GM21529 (cell line): ENCODE measurements at regions not wholly inside any gene's neighbourhood (a gene's known extent, or its start where the extent isn't known, plus 50 kb on each side); places are given as distances from the start of the nearest gene placed in this dataset.

ENCODE experiments used
- ATAC-seq: cut with Tn5 transposase; IDR thresholded peaks from one replicate; pipeline ENCODE4 v1.9.1; 2021; ENCODE audit not compliant: unreplicated experiment

DNA sequence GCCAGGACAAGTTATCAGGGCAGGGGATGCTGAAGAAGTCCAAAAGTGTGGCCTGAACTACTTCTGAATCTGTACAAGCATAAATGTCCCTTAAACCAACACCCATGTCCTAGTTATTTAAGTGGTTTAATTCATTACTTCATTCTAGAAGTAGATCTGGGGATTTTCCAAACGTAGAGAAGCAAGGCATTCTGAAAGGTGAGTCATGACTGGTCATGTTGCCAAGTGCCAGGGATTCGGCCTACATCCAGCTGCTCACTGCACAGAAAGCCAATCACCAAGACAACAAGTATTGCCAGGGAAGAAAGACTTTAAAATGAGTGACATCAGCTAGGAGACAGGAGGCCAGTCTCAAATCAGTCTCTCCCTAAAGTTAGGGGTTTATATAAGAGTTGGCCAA is 396.6 kb downstream of the GABRB3 start:
- no peak for ATAC-seq

DNA sequence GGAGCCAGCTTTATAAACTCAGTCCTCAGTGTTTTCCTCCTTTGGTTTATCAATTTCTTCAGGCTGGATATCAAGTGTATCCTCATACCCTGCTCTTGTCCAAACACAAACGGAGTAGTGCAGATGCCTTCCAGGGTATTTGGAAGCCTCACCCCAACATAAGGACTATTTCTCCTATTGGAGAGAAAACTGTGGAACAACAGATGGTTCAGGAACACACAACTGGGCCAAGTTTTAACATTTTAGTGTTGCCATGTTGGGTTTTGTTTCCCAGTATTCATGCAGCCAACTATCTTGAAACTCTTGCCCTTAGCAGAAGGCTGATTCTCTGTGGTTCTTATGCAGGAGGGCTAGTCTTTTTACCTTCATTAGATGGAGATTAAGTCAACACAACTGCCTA is 398.1 kb downstream of the GABRB3 start:
- ATAC-seq = no peak

DNA sequence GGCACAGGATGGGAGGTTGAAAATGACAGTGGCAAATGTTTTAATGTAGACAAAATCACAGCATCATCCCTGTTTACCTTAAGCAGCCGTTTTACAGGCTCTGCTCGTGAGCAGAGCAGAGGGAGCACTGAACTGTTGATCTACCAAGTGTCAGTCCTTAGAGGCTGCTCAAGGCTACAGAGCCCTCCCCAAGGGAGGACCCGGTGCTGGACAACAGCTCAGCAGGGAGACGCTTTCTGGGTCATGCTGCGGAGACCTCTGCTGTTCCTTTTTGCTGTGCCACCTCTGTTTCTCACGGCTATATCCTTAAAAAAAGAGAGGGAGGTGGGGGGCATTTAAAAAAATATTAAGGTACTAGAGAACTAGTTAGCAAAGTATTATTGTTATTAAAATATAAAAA is 400.2 kb downstream of the GABRB3 start:
- no peak for ATAC-seq

DNA sequence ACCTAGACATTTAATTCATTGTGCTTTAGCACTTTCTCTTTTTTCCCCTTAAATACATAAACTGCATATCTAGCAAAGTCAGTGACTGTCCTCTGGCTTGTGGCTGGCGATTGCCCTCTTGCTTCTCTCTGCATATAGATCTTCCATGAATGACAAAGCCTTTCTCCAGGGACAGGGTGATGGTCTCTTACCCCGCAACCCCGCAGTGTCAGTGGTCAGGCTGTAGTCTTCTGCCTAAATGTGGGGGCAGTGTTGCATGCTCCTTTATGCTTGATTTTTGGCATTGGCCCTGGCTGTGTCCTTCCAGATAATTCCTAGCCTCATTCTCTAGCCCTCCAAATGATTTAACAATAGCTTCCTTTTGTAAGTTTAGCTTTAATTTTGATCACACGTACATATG is 407.8 kb downstream of the GABRB3 start:
- no peak for ATAC-seq

DNA sequence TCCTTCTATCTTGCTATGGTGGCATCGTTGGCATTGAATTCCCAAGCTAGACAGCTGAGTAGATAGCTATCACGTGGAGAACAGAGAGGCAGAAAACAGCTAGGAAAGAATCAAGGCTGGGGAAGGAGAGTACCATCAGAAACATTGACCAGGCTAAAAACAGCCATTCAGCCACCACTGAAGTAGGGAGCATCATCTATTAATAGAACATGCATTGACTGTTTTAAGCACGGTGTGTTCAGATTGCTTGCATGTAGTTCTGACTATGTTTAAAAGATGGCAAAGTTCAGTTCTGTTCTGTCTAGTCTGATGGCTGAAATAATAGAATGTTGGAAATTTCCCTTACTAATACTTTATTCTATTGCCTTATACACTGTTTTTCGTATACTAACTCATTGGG is 413.0 kb downstream of the GABRB3 start:
- ATAC-seq = no peak

DNA sequence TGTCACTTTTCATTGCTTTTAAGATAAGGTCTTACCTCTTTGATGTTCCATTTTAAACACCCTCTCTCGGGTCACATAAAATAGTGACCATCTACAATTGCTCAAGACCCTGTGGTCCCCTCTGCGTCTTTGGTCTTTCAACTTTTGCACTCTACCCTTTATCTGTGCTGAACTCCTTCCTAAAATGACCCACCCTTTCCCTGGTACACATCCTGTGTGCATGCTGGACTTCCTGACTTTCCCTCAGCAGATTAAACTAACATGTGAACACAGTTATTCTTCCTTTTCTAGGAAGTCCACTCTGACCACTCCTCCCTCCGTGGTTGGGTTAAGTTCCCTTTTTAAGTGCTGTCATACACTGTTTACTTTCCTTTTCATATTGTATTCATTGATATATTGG is 414.2 kb downstream of the GABRB3 start:
- no peak for ATAC-seq

DNA sequence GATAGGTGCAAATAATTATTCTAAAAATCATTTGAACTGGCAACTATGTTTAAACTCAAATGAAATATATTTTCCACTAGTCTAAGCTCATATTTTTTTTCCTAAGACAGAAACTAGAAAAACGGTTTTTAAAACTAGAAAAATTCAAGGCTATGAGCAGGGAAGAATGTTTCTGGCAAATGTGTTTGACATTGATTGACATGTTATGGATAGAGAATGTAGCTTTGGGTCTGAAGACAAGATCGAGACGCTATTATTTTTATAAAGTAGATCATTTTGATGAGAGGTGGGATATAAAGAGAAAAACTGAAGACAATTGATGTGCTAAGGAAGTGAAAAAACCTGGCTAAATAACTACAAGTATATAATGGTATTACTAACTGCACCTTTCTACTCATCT is 415.2 kb downstream of the GABRB3 start:
- ATAC-seq = no peak

DNA sequence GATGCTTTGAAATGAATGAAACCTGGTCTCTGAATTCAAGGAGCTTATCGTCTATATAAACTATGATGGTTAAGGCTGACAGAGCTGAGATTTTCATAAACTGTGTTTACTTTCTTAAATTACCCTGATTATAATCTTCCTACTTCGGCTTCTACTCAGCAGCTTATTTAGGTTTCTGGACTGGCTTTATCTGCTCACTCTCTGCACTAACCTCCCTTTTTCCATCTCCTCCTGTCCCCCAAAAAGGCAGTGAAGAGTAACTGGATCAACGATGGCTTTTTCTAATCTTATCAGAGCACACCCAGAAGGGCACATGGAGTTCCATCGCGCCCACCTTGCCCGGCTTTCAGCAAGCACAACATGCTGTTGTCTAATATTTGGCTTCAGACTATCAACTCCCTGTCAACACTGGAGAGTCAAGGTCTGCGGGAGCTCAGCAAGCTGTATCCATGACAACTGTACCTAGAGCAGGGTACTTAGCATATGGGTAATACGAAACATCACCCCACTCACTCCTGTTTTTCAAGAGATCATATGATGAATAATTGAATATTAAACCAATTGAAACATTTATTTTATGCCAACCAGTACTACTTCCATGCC is 417.3 kb downstream of the GABRB3 start:
- ATAC-seq = no peak

DNA sequence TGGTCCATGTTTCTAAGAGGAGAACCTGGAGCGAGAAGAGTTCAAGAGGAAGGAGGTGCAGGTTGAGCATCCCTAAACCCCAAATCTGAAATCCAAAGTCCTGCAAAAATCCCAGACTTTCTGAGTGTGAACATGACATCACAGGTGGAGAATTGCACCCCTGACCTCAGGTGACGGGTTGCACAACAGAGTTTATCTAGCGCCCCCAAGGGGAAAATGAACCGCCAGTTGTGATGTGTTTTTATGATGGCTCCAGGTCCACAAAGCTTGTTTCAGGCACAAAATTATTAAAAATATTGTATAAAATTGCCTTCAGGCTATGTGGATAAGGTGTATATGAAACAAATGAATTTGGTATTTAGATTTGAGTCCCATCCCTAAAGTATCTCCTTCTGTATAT is 420.0 kb downstream of the GABRB3 start:
- ATAC-seq = no peak

DNA sequence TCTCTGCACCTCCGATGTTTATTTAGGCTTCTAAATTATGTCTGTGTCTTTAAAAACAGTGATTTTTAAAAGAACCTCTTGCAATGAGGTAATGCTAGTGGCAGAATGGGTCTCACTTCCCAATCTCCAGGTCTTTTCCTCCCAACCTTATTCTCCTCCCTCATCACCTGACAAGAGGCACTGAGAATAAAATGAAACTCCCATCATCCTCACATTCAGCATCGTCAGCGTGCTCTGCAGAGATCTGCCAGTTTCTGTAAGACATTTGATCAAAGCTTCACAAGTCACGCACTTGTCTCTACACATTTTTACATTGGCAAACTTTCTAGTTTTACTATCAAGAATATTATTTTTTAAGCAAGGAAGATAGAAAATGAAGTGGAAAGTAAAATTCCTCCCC is 420.5 kb downstream of the GABRB3 start:
- no peak for ATAC-seq

DNA sequence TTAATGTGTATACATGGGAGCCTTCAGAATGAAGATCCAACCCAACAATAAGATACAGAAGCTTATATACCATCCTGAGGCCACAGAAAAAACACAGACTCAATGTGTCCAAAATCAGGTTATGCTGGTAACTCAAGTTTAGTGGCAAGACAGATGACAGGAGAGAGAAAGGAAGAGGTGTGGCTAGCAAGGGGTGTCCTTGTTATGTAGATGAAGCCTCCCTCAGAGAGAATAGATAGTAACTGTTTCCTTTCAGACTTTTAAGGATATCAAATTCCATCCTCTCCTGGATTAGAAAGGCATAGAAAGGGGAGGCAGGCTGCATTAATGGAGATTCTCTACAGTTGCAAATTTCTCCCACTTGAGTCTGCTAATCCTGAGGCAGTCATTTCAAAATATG is 447.4 kb downstream of the GABRB3 start:
- ATAC-seq = no peak

DNA sequence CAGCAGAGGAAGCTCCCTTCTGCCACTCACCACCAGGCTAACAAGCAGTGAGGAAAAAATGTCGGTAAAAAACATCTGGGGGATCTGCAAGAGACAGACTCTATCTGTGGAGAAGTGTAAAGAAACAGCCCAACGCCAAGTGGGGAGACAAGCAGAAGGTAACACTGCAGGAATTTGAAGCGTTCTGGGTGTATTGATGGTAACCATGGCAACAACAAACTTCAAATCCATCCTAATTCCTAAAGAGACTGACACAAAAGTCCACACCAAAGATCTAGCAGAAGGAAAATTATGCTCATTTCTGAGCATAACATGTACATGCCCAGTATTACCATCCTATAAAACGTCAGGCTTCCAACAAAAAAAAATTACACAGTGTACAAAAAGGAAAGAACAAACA is 449.3 kb downstream of the GABRB3 start:
- ATAC-seq = no peak

DNA sequence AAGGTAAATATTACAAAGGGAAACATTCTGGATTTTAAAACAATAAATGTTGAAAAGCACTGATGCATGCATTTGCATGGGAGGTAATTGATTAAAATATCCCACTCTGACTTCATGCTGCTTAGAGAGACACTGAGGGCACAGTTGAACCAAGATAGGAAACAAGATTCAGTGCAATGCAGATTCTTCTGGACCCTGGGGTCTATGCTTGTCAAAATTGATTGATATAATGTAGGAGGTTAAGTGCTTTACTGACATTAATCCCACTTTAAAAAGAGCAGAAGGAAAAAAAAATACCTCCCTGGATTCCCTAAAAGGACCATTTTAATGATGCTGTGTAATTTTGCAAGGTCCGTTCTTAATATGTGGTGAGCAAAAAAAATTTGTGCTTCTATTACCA is 454.2 kb downstream of the GABRB3 start:
- no peak for ATAC-seq

DNA sequence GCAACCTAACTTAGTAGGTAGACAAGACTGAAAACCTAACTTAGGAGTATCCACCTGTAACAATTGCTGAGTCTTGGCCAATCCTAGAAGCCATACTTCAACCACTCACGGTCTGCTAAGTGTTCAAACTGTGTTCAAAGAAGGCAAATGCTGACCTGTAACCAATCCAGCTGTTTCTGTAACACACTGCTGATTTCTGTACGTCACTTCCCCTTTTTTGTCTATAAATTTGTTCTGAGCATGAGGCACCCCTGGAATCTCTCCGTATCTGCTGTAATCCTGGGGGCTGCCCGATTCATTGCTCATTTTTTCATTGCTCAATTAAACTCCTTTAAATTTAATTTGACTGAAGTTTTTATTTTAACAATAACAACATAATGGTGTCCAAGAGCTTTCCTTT is 451.4 kb upstream of the ATP10A start:
- ATAC-seq = no peak

DNA sequence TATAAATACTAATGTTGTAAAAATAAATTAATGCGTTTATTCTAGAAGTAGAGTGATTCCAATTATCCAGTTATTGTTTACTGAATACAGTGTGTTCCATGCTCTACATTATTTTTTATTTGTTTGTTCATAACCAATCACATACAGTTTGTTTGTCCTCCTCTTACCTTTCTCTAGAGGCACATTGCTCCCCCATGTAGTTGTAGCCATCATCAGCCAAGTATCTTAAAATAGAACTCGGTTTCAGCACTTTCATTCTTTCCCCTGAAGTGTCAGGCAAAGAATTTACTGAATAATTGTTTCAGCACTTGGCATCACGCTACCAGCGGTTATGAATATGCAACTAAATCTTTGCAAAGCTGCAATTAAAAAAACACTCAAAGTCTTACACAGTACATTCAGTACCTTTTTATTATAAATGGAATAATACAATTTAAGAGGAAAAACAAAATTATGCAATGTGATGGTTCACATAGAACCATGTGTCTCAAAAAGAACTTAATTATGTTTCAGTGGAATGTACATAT is 448.6 kb upstream of the ATP10A start:
- ATAC-seq = no peak

DNA sequence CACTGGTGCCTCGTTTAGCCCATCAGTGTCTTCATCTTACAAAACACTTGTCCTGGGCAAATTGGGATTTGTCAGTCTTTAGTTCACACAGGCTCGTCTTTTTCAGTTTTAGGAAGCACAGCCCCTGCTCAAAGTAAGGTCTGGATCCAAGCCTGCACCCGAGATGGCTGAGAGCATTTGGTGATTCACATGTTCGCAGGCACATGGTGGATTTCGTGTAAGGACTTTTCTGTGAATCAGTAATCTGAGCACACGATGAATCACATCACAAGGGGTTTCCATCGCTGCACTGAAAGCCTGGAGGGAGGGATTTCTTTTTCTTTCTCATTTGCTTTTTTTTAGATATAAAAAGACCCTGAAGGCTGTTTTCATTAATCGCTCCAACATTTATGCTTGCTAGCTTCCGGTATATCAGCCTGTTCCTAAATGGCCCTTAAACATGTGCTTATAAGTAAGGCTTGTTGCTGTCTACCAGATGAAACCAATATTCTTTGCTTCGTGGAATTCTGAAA is 435.6 kb upstream of the ATP10A start:
- no peak for ATAC-seq

DNA sequence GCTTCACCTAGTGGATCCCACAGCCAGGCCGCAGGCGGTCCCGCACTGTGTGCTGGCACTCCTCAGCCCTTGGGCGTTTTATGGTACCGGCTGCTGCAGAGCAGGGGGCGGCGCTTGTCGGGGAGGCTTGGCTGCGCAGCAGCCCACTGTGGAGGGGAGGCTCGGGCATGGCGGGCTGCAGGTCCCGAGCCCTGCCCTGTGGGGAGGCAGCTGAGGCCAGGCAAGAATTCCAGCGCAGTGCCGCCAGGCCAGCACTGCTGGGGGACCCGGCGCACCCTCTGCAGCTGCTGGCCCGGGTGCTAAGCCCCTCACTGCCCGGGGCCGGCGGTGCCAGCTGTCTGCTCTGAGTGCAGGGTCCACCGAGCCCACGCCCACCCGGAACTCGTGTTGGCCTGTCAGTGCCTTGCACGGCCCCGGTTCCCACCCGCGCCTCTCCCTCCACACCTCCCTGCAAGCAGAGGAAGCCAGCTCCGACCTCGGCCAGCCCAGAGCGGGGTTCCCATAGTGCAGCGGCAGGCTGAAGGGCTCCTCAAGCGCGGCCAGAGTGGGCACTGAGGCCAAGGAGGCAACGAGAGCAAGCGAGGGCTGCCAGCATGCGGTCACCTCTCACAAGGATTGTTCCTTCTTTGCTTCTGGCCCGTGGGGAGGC is 435.0 kb upstream of the ATP10A start:
- no peak for ATAC-seq

DNA sequence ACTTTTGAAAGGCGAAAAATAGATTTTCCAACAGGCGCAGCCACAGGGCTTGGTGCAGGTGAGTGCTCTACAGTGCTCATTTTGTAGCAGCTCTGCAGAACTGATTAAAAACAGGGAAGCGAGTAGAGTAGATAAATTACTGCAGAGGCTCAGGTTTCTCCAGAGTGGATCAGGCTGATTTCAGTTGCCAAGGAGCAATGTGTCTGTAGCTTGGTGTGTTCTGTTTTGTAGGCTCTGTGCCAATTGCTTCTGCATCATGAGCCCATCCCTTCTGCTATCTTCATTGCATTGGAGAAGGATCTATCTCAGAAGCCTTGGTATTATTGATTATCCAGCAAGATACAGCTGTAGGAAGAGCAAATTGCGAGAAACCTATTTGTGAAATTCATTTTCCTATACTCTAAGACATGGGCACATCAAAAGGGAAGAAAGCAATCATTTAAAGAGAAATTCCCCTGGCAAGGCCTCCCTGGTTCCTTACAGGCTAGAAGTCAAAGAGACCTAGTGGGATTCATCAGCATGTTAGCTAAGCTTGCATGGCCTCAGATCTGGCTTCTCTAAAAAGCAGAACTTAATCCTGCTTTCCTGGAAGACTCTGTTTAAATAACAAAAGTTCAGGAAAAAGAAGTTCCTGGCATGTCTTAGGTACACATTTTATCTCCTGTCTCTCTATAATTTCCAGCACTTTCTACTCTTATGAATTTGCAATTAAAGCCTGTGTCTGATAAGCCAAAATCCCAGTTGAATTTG is 432.4 kb upstream of the ATP10A start:
- ATAC-seq = no peak

DNA sequence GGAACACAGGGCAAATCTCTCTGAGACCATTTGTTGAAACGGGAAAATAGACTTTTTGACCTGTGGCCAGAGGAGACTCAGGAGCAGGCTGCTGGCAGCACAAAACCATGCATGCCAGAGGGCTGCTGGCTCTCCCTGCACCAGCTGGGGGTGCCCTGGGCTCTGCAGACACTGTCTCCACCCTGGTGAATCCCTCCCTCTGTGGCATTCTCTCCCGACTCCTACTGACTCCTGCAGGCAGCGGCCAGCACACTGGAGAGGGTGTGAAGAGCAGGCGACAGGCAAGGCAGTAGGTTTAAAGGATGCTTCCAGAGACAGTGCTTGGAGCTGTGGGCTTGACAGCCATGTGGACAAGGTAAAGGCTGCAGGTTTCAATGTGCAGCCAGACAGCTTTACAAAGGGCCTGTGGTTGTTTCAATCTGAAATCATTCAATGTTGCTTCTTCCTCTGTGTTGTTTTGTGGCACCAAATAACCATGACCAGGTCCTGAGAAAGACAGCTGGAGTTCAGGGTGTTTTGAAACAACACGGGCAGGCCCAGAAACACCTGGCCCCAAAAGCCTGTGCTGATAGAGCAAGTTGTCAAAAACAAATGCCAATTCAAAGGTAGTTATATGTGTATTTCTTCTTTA is 431.0 kb upstream of the ATP10A start:
- ATAC-seq = no peak

DNA sequence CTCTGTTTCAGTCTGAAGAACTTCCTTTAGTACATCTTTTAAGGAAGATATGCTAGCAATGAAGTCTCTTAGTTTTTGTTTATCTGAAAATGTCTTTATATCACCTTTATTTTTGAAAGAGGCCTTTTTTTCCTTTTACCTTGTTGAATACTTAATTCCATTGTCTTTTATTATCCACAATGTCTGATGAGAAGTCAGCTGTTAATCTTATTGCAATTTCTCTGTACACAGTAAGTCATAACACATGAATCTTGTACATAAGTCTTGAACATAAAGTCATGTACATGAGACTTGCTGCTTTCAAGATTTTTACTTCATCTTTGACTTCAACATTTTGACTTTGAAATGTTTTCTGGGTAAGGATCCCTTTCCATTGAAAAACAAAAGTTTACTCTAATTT is 424.3 kb upstream of the ATP10A start:
- ATAC-seq = no peak

DNA sequence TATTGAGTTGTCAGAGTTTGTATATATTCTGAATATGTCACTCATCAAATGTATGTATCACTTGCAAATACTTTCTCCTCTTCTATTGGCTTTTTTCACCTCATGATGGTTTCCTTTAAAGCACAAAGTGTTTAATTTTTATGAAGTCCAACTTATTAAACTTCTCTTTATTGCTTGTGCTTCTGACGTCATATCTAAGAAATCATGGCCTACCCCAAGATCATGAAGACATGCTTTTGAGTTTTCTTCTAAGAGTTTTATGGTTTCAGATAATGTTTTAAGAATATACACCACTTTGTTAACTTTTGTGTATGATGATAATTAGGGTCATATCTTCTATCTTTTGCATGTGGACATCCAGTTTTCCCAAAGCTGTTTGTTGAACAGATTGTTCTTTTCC is 417.2 kb upstream of the ATP10A start:
- no peak for ATAC-seq

DNA sequence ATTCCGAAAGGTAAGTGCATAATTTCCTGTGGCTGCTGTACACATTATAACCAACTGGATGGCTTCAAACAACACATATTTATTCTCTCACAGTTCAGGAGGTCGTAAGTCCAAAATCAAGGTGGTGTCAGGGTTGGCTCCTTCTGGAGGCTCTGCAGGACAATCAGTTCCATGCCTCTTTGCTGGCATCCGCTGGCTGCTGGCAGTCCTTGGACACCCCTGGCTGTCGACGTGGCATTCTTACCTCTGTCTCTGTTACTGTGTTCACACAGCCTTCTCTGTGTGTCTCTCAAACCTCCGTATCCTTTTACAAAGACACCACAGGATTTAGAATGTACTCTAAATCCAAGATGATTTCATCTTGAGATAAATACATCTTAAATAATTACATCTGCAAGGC is 398.8 kb upstream of the ATP10A start:
- ATAC-seq = no peak
